ENCODE measurements at regions not wholly inside any gene's neighbourhood (a gene's known extent, or its start where the extent isn't known, plus 50 kb on each side); places are given as distances from the start of the nearest gene placed in this dataset.

- Histone ChIP-seq H3K4me3 (ENCODE audit: control insufficient read depth in 2 of 3, extremely low read depth in 1 of 3, insufficient read depth in 2 of 3, low read depth in 1 of 3, low read length in 3 of 3) (no peak overlapping the region), H3K9me1 (ENCODE audit: control insufficient read depth, extremely low read depth, insufficient read depth, low read length) (peaks cover 2% of the 10 kb centered on the region), H3K4me2 (ENCODE audit: control insufficient read depth, extremely low read depth, insufficient read depth, low read depth, low read length) (no peak overlapping the region), H3K27ac (ENCODE audit: control insufficient read depth, insufficient read depth, low read length) (no peak overlapping the region), H3K27me3 (ENCODE audit: control insufficient read depth, extremely low read depth, insufficient read depth, low read length) (no peaks in the 10 kb centered on the region), H3K9me3 (ENCODE audit: control insufficient read depth, low read depth, low read length) (peaks cover 3% of the 10 kb centered on the region), H2AFZ (ENCODE audit: control insufficient read depth, low read length) (no peak overlapping the region), H3K79me2 (ENCODE audit: control insufficient read depth, insufficient read depth, low read length) (no peaks in the 10 kb centered on the region), H3K4me1 (ENCODE audit: control insufficient read depth, extremely low read depth, insufficient read depth, low read length) (peaks cover 60% of the 10 kb centered on the region), H4K20me1 (ENCODE audit: control insufficient read depth, extremely low read depth, insufficient read depth, low read length) (no peaks in the 10 kb centered on the region), H3K9ac (ENCODE audit: control insufficient read depth, extremely low read depth, insufficient read depth, low read length) (no peak overlapping the region), H3K36me3 (ENCODE audit: control insufficient read depth in 2 of 2, extremely low read depth in 1 of 2, insufficient read depth in 2 of 2, low read length in 2 of 2) (no peaks in the 10 kb centered on the region)
- FAIRE-seq: no peak
- TF ChIP-seq CTCF (optimal IDR thresholded peaks at IDR 0.05 in 1 of 3, IDR thresholded peaks at IDR 0.05 in 1 of 3, conservative IDR thresholded peaks at IDR 0.05 in 1 of 3; ENCODE audit: extremely low read depth in 1 of 3, insufficient read depth in 2 of 3, low read length in 3 of 3): no peak
- no peak for TF ChIP-seq EZH2 (IDR thresholded peaks at IDR 0.05; ENCODE audit: low read length)
- dilution Hi-C loops (cut with MboI; ENCODE audit: extremely low pct_ligation_motif_present, low sequenced_read_pairs): loop anchor here (5.0 kb wide), 1 partner anchor 71 kb away; no protein-coding TSS in a partner anchor
- DNase-seq (ENCODE audit: low read depth, low spot score): no peak
Measured at GRCh38 chr10:110413049-110413783, 84.5 kb upstream of the DUSP5 start.

GRCh38 chr10:110413903-110414547, 83.7 kb upstream of the DUSP5 start:
- TF ChIP-seq EZH2 (IDR thresholded peaks at IDR 0.05; ENCODE audit: low read length) (no peak), CTCF (optimal IDR thresholded peaks at IDR 0.05 in 1 of 3, IDR thresholded peaks at IDR 0.05 in 1 of 3, conservative IDR thresholded peaks at IDR 0.05 in 1 of 3; ENCODE audit: extremely low read depth in 1 of 3, insufficient read depth in 2 of 3, low read length in 3 of 3) (no peak)
- no peaks in the 10 kb centered on the region for H3K36me3 ChIP-seq (ENCODE audit: control insufficient read depth in 2 of 2, extremely low read depth in 1 of 2, insufficient read depth in 2 of 2, low read length in 2 of 2)
- H3K4me1 ChIP-seq (ENCODE audit: control insufficient read depth, extremely low read depth, insufficient read depth, low read length): peaks cover 52% of the 10 kb centered on the region
- H3K9me1 ChIP-seq (ENCODE audit: control insufficient read depth, extremely low read depth, insufficient read depth, low read length): no peaks in the 10 kb centered on the region
- DNase-seq (ENCODE audit: low read depth, low spot score) (no peak), FAIRE-seq (peak; percentile 13)
- peak overlapping the region; percentile 13 for H3K4me2 ChIP-seq (ENCODE audit: control insufficient read depth, extremely low read depth, insufficient read depth, low read depth, low read length)
- no peaks in the 10 kb centered on the region for H3K27me3 ChIP-seq (ENCODE audit: control insufficient read depth, extremely low read depth, insufficient read depth, low read length)
- peak overlapping the region; percentile 37 for H3K27ac ChIP-seq (ENCODE audit: control insufficient read depth, insufficient read depth, low read length)
- no peaks in the 10 kb centered on the region for H3K79me2 ChIP-seq (ENCODE audit: control insufficient read depth, insufficient read depth, low read length)
- dilution Hi-C loops (cut with MboI; ENCODE audit: extremely low pct_ligation_motif_present, low sequenced_read_pairs): loop anchor here (5.0 kb wide), 1 partner anchor 72 kb away; no protein-coding TSS in a partner anchor
- H3K9ac ChIP-seq (ENCODE audit: control insufficient read depth, extremely low read depth, insufficient read depth, low read length): no peak overlapping the region
- H3K9me3 ChIP-seq (ENCODE audit: control insufficient read depth, low read depth, low read length): peaks cover 3% of the 10 kb centered on the region
- H4K20me1 ChIP-seq (ENCODE audit: control insufficient read depth, extremely low read depth, insufficient read depth, low read length): no peaks in the 10 kb centered on the region
- H3K4me3 ChIP-seq (ENCODE audit: control insufficient read depth in 2 of 3, extremely low read depth in 1 of 3, insufficient read depth in 2 of 3, low read depth in 1 of 3, low read length in 3 of 3): no peak overlapping the region
- no peak overlapping the region for H2AFZ ChIP-seq (ENCODE audit: control insufficient read depth, low read length)

Data from keratinocyte (primary cell).